Aorta (tissue), 5 donors: ENCODE measurements at regions not wholly inside any gene's neighbourhood (a gene's known extent, or its start where the extent isn't known, plus 50 kb on each side); places are given as distances from the start of the nearest gene placed in this dataset.

Experiments used
- ATAC-seq: fragments of 200-7000 bp; cut with Tn5 transposase; one replicate; pipeline ENCODE4 v1.9.1; 2022; ENCODE audit warnings: moderate library complexity; ENCODE audit not compliant: low FRiP score
- DNase-seq, 2 donors: peaks; one replicate each; pipeline ENCODE4 v3.0.0-alpha.2; 2020
- H3K27ac ChIP-seq, 2 donors: one replicate each; pipeline ENCODE4 v1.5.1; 2013; ENCODE audit warnings: low read length in 2 of 2, mild to moderate bottlenecking in 2 of 2, moderate library complexity in 2 of 2, control low read depth in 1 of 2, inconsistent platforms in 1 of 2, low read depth in 1 of 2
- H3K27me3 ChIP-seq, 2 donors: one replicate each; pipeline ENCODE4 v1.6.1; 2013; ENCODE audit warnings: control low read depth in 1 of 2, low read length in 1 of 2, mild to moderate bottlenecking in 1 of 2, moderate library complexity in 1 of 2; ENCODE audit not compliant: insufficient read depth in 2 of 2, control insufficient read depth in 1 of 2
- H3K36me3 ChIP-seq, 2 donors: one replicate each; pipeline ENCODE4 v1.6.1; 2013; ENCODE audit warnings: control low read depth in 1 of 2, low read length in 1 of 2, mild to moderate bottlenecking in 1 of 2; ENCODE audit not compliant: insufficient read depth in 2 of 2, control insufficient read depth in 1 of 2
- H3K4me1 ChIP-seq, 2 donors: one replicate each; pipeline ENCODE4 v1.6.1; 2013; ENCODE audit warnings: low read length in 2 of 2, control low read depth in 1 of 2, mild to moderate bottlenecking in 1 of 2, moderate library complexity in 1 of 2; ENCODE audit not compliant: insufficient read depth in 2 of 2, control insufficient read depth in 1 of 2
- H3K4me3 ChIP-seq, 2 donors: one replicate each; pipeline ENCODE4 v1.5.1; 2013; ENCODE audit warnings: low read length in 2 of 2, control low read depth in 1 of 2, mild to moderate bottlenecking in 1 of 2
- H3K9me3 ChIP-seq: one replicate; pipeline ENCODE4 v1.6.1; 2013; ENCODE audit warnings: mild to moderate bottlenecking, low read length; ENCODE audit not compliant: control insufficient read depth
- WGBS, 2 donors: extraction: QIAGEN DNeasy Blood & Tissue Kit; methylation state at CpG; one replicate each; pipeline ENCODE4 v1.1.7; 2013; 5-methylcytosine and 5-hydroxymethylcytosine counted together
- intact Hi-C, 2 donors: fragments of 100-400 bp; cut with DNase I; formaldehyde crosslinking; loops; one replicate each; pipeline versions ENCODE4 v1.14.2 to v1.15.0; 2022
- donor health status: healthy with polysubstance abuse.
- donor health status: Bipolar disorder and iron deficiency.
- donor health status: DM: no; HTN: no; CAD: no.
- donor health status: DM: no; HTN: no; CAD: no.
- donor health status: DM: yes; HTN: yes; CAD: no.

DNA sequence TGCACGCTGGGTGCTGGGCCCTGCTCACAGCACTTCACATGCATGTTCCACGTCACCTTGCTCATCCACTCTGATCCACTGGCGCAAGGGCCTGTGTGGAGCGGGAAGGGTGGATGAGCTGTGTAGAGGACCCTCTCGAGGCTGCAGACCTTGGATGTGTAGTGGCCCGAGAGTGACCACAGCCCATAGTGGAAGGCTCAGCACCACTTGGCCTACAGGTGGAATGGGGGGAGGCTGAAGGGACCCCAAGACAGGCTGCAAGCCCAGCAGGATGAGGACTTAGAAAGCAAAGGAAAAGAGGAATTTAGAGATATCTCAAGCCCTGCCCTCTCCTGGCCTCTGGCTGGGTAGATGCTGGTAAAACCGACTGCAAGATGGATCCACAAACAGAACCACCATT lies 175.9 kb upstream of the COPS8 start:
- no peak for ATAC-seq

GRCh38 chr2:236910781-236911495 lies 174.8 kb upstream of the COPS8 start:
- H3K27me3 ChIP-seq = no peaks in the 10 kb centered on the region
- H3K36me3 ChIP-seq = no peaks in the 10 kb centered on the region
- no peak for ATAC-seq
- H3K4me3 ChIP-seq = no peak overlapping the region
- intact Hi-C loops = no loop called here
- no peak for DNase-seq
- H3K4me1 ChIP-seq = no peaks in the 10 kb centered on the region
- WGBS, 2 donors = 96 to 97% methylated on average over 14 of the region's 14 CpGs
- H3K27ac ChIP-seq = no peak overlapping the region
- H3K9me3 ChIP-seq = no peaks in the 10 kb centered on the region

More for the DNA sequence above, 175.9 kb upstream of the COPS8 start:
- Histone ChIP-seq H3K9me3 (no peaks in the 10 kb centered on the region), H3K27me3 (no peaks in the 10 kb centered on the region), H3K36me3 (no peaks in the 10 kb centered on the region), H3K27ac (no peak overlapping the region), H3K4me3 (no peak overlapping the region), H3K4me1 (no peaks in the 10 kb centered on the region)
- intact Hi-C loops = loop anchor here in 1 of 2 donors (10.0 kb wide), 1 partner anchor 405 kb away; a partner anchor contains a TSS
- WGBS, 2 donors = 91 to 92% methylated on average over 7 of the region's 7 CpGs
- no peak for DNase-seq

- Histone ChIP-seq H3K4me1 (no peaks in the 10 kb centered on the region), H3K36me3 (no peaks in the 10 kb centered on the region), H3K4me3 (no peak overlapping the region), H3K27me3 (no peaks in the 10 kb centered on the region), H3K27ac (no peak overlapping the region), H3K9me3 (no peaks in the 10 kb centered on the region)
- intact Hi-C loops = no loop called here
- WGBS, 2 donors = 78% methylated on average over 18 of the region's 18 CpGs
- DNase-seq (no peak), ATAC-seq (no peak)
Observed at GRCh38 chr2:236912326-236913120, 173.2 kb upstream of the COPS8 start.

GRCh38 chr2:236915186-236915585 lies 170.5 kb upstream of the COPS8 start:
- ATAC-seq (no peak), DNase-seq (no peak)
- H3K36me3 ChIP-seq = no peaks in the 10 kb centered on the region
- no peaks in the 10 kb centered on the region for H3K27me3 ChIP-seq
- H3K4me1 ChIP-seq = no peaks in the 10 kb centered on the region
- H3K9me3 ChIP-seq = no peaks in the 10 kb centered on the region
- H3K27ac ChIP-seq = no peak overlapping the region
- WGBS, 2 donors = 41 to 44% methylated on average over 2 of the region's 2 CpGs
- H3K4me3 ChIP-seq = no peak overlapping the region
- intact Hi-C loops = no loop called here

DNA sequence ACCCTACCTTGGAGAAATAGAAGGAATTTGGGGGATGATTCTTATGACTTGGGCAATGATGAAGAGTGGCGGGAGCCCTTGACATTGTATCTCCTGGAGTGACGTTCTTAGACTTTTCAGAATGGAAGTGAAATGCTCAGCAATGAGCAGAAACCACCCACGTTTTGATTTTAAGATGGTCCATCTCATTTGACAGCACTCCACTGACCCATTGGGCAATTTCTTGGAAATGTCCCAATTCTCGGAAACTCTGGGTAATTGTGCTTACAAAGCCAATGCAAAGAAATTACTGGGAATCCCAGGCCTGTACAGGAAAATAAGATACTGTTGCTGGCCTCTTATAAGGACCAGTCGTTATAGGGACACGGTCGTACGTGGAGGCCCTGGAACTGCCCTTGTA lies 170.0 kb upstream of the COPS8 start:
- intact Hi-C loops = no loop called here
- H3K36me3 ChIP-seq = no peaks in the 10 kb centered on the region
- no peak overlapping the region for H3K27ac ChIP-seq
- H3K4me1 ChIP-seq = no peaks in the 10 kb centered on the region
- no peak for ATAC-seq
- no peak overlapping the region for H3K4me3 ChIP-seq
- 90 to 92% methylated on average over 8 of the region's 8 CpGs for WGBS, 2 donors
- no peak for DNase-seq
- H3K9me3 ChIP-seq = no peaks in the 10 kb centered on the region
- no peaks in the 10 kb centered on the region for H3K27me3 ChIP-seq

DNA sequence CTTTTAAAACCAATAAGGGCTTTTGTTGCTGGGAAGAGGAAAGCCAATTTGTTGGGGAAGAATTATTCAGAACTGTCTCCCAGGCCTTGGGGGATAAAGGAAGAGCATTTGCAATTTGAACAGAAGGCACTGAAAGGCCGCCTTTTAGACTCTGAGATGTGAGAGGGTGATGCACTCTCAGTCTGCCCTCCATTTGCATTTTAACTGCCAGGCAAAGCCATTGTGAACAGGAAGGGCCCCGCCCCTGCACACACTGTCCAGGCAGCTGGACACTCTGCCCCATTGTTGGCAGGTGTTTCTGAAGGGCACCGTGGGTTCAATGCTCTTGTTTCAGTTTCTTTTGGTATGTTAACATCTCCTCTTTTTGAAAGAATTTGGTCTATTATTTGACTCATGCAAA lies 169.5 kb upstream of the COPS8 start:
- Histone ChIP-seq H3K27ac (no peak overlapping the region), H3K27me3 (no peaks in the 10 kb centered on the region), H3K4me1 (no peaks in the 10 kb centered on the region), H3K4me3 (no peak overlapping the region), H3K9me3 (no peaks in the 10 kb centered on the region), H3K36me3 (no peaks in the 10 kb centered on the region)
- ATAC-seq (no peak), DNase-seq (no peak)
- intact Hi-C loops = no loop called here
- 96 to 97% methylated on average over 3 of the region's 3 CpGs for WGBS, 2 donors

DNA sequence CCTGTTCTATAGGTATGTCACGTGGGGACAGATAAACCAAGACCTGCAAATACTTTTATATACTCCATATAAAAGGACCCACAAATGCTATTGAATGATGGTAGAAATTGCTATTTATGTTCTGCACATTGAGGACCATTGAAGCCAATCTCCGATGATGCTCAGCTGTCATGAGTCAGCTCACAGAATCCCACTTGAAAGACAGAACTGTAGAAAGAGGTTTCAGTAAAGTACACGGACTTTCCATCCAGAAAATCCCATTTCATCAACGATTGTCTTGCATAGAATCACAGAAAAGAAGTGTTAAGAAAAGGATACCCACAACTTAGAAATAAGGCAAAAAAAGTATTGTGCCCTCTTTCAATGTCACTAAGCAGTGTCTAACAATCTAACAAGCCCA lies 169.0 kb upstream of the COPS8 start:
- Histone ChIP-seq H3K27me3 (no peaks in the 10 kb centered on the region), H3K27ac (no peak overlapping the region), H3K36me3 (no peaks in the 10 kb centered on the region), H3K4me3 (no peak overlapping the region), H3K9me3 (no peaks in the 10 kb centered on the region), H3K4me1 (no peaks in the 10 kb centered on the region)
- WGBS, 2 donors = 94 to 95% methylated on average over 4 of the region's 4 CpGs
- DNase-seq (no peak), ATAC-seq (no peak)
- intact Hi-C loops = no loop called here

- H3K27ac ChIP-seq = no peak overlapping the region
- intact Hi-C loops = no loop called here
- no peaks in the 10 kb centered on the region for H3K27me3 ChIP-seq
- H3K36me3 ChIP-seq = no peaks in the 10 kb centered on the region
- DNase-seq (no peak), ATAC-seq (no peak)
- no peak overlapping the region for H3K4me3 ChIP-seq
- no peaks in the 10 kb centered on the region for H3K9me3 ChIP-seq
- H3K4me1 ChIP-seq = no peaks in the 10 kb centered on the region
- 92 to 94% methylated on average over 3 of the region's 3 CpGs for WGBS, 2 donors
Observed at GRCh38 chr2:236917164-236917563, 168.5 kb upstream of the COPS8 start.

DNA sequence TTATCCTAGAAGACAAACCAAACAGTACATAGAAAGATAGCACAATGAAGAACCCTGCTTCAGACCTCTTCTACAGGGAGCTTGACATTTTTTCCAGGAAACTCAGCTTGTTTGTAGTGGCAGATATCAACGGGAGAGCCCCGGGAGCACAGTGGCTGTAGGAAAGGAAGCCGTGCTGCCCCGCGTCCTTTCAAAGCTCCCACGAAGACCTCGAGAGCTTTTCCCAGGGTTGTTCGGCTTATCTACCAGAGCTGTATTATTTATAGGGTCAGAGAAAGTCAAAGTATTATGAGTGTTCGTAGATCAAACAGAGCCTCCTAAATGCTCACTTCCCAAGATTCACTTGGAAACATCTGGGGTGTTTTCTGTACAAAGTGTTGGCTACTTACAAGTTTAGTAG lies 167.1 kb upstream of the COPS8 start:
- DNase-seq = no peak
- Histone ChIP-seq H3K27me3 (no peaks in the 10 kb centered on the region), H3K9me3 (no peaks in the 10 kb centered on the region), H3K4me3 (no peak overlapping the region), H3K4me1 (no peaks in the 10 kb centered on the region), H3K36me3 (no peaks in the 10 kb centered on the region), H3K27ac (no peak overlapping the region)
- no peak for ATAC-seq
- 5 to 9% methylated on average over 9 of the region's 9 CpGs for WGBS, 2 donors
- intact Hi-C loops = no loop called here
